IPS-20b (cell line): ENCODE measurements at regions not wholly inside any gene's neighbourhood (a gene's known extent, or its start where the extent isn't known, plus 50 kb on each side); places are given as distances from the start of the nearest gene placed in this dataset.

ENCODE experiments used
- H3K27ac ChIP-seq: one replicate; pipeline ENCODE4 v1.5.1; 2013; ENCODE audit warnings: low read length
- H3K27me3 ChIP-seq: 2 replicates; pipeline ENCODE4 v1.6.1; 2013; ENCODE audit warnings: mild to moderate bottlenecking, low read length, inconsistent platforms; ENCODE audit not compliant: insufficient read depth
- H3K36me3 ChIP-seq: 2 replicates; pipeline ENCODE4 v1.6.1; 2013; ENCODE audit warnings: low read depth, mild to moderate bottlenecking, inconsistent platforms, low read length, moderate library complexity; ENCODE audit not compliant: insufficient read depth
- H3K4me1 ChIP-seq: 2 replicates; pipeline ENCODE4 v1.6.1; 2013; ENCODE audit warnings: mild to moderate bottlenecking, control low read depth, inconsistent platforms, low read length, moderate library complexity; ENCODE audit not compliant: insufficient read depth
- H3K4me3 ChIP-seq: 2 replicates; pipeline ENCODE4 v1.5.1; 2013; ENCODE audit warnings: mild to moderate bottlenecking, low read length, inconsistent platforms
- H3K9ac ChIP-seq: 2 replicates; pipeline ENCODE4 v1.6.1; 2013; ENCODE audit warnings: low read depth, mild to moderate bottlenecking, inconsistent platforms, low read length, moderate library complexity
- H3K9me3 ChIP-seq: 2 replicates; pipeline ENCODE4 v1.6.1; 2013; ENCODE audit warnings: mild to moderate bottlenecking, low read depth, low read length, inconsistent platforms; ENCODE audit not compliant: insufficient read depth

- Histone ChIP-seq H3K27ac (no peak overlapping the region), H3K4me1 (peaks cover 6% of the 10 kb centered on the region), H3K9ac (no peak overlapping the region), H3K4me3 (no peak overlapping the region), H3K9me3 (no peaks in the 10 kb centered on the region), H3K36me3 (no peaks in the 10 kb centered on the region), H3K27me3 (no peaks in the 10 kb centered on the region)
Observed at GRCh38 chr20:12649234-12649633, 359.5 kb upstream of the SPTLC3 start.

- no peaks in the 10 kb centered on the region for H3K9me3 ChIP-seq
- peaks cover 6% of the 10 kb centered on the region for H3K4me1 ChIP-seq
- H3K9ac ChIP-seq: no peak overlapping the region
- no peaks in the 10 kb centered on the region for H3K36me3 ChIP-seq
- no peak overlapping the region for H3K4me3 ChIP-seq
- H3K27ac ChIP-seq: no peak overlapping the region
- H3K27me3 ChIP-seq: no peaks in the 10 kb centered on the region
Observed at GRCh38 chr20:12653642-12654041, 355.1 kb upstream of the SPTLC3 start.

DNA sequence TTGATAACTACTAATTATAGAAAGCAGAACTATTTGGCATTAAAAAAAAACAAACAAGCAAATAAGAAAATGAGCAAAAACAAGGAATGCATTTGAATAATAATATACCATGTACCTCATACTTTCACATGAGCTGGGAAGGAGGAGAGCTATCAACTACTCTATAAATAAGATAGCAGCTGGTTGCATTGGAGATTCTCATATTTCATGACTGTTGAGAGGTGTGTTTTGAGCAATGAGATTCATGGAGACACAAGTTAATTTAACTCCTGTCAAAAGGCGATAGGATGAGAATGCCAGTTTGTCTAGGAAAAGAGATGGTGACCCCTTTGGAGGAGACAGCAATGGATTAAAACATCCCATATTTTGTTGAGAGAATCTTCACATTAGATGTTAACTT, 348.8 kb upstream of the SPTLC3 start:
- Histone ChIP-seq H3K4me3 (no peak overlapping the region), H3K4me1 (peaks cover 4% of the 10 kb centered on the region; the same call in 1 of the 2 replicates), H3K9me3 (no peaks in the 10 kb centered on the region), H3K36me3 (no peaks in the 10 kb centered on the region), H3K27ac (no peak overlapping the region), H3K27me3 (no peaks in the 10 kb centered on the region), H3K9ac (no peak overlapping the region)

- peak overlapping the region; percentile 41; the same call in 1 of the 2 replicates for H3K4me3 ChIP-seq
- H3K9me3 ChIP-seq: no peaks in the 10 kb centered on the region
- H3K27me3 ChIP-seq: no peaks in the 10 kb centered on the region
- peaks cover 4% of the 10 kb centered on the region; the same call in 1 of the 2 replicates for H3K4me1 ChIP-seq
- no peaks in the 10 kb centered on the region for H3K36me3 ChIP-seq
- H3K9ac ChIP-seq: no peak overlapping the region; the same call in 1 of the 2 replicates
- no peak overlapping the region for H3K27ac ChIP-seq
Observed at GRCh38 chr20:12660918-12661317, 347.9 kb upstream of the SPTLC3 start.

GRCh38 chr20:12670301-12670700, 338.5 kb upstream of the SPTLC3 start:
- Histone ChIP-seq H3K4me3 (no peak overlapping the region), H3K27me3 (no peaks in the 10 kb centered on the region), H3K27ac (no peak overlapping the region), H3K9ac (no peak overlapping the region), H3K9me3 (no peaks in the 10 kb centered on the region), H3K36me3 (no peaks in the 10 kb centered on the region), H3K4me1 (peaks cover 3% of the 10 kb centered on the region; the same call in 1 of the 2 replicates)

DNA sequence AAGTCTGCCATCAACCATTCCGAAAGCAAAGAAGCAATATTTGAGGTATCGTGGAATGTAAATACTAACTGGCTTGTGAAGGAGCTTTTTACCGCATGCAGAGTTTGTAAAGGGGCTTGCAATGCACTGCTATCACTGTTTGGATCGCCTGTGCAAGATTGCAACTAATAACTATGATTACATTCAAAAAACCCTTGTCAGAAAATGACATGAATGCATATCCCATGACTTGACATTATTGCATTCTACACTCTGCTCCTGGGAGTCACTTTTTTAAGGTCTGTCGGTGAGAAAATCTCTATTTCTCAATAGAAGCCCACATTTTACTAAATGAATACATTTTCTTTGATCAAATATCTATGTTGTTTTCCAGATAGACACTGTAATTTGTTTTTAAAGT, 335.4 kb upstream of the SPTLC3 start:
- peaks cover 3% of the 10 kb centered on the region; the same call in 1 of the 2 replicates for H3K4me1 ChIP-seq
- no peak overlapping the region for H3K9ac ChIP-seq
- no peaks in the 10 kb centered on the region for H3K9me3 ChIP-seq
- no peak overlapping the region for H3K27ac ChIP-seq
- H3K36me3 ChIP-seq: no peaks in the 10 kb centered on the region
- no peak overlapping the region for H3K4me3 ChIP-seq
- H3K27me3 ChIP-seq: no peaks in the 10 kb centered on the region

- Histone ChIP-seq H3K27ac (no peak overlapping the region), H3K4me3 (no peak overlapping the region), H3K36me3 (no peaks in the 10 kb centered on the region), H3K9ac (no peak overlapping the region), H3K4me1 (peaks cover 3% of the 10 kb centered on the region; the same call in 1 of the 2 replicates), H3K9me3 (no peaks in the 10 kb centered on the region), H3K27me3 (no peaks in the 10 kb centered on the region)
Observed at GRCh38 chr20:12677925-12678324, 330.8 kb upstream of the SPTLC3 start.

GRCh38 chr20:12679447-12679846, 329.3 kb upstream of the SPTLC3 start:
- Histone ChIP-seq H3K9ac (no peak overlapping the region), H3K9me3 (no peaks in the 10 kb centered on the region), H3K27ac (no peak overlapping the region), H3K4me1 (no peaks in the 10 kb centered on the region), H3K4me3 (no peak overlapping the region), H3K36me3 (no peaks in the 10 kb centered on the region), H3K27me3 (no peaks in the 10 kb centered on the region)

DNA sequence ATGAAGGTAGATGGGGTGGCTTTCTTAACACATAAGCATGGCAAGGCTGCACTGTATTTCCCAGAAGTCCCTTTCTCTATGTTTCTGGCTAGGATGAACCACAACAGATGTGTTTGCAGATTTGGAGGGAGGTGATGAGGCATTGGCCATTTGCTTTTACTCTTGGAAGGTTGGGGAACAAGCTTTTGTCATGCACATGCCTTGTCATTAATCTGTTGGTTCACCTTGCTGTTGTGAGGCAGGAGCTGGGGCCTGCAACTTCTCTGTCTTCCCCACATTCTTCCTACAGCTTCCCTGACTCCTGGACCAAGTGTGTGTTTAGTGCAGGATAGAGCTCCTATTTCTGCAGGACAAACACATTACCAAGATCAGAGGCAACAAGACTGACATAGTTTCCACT, 326.2 kb upstream of the SPTLC3 start:
- Histone ChIP-seq H3K36me3 (no peaks in the 10 kb centered on the region), H3K4me1 (no peaks in the 10 kb centered on the region), H3K27me3 (no peaks in the 10 kb centered on the region), H3K9me3 (no peaks in the 10 kb centered on the region), H3K4me3 (no peak overlapping the region), H3K27ac (no peak overlapping the region), H3K9ac (no peak overlapping the region)

GRCh38 chr20:12687476-12687875, 321.3 kb upstream of the SPTLC3 start:
- Histone ChIP-seq H3K27me3 (no peaks in the 10 kb centered on the region), H3K4me3 (no peak overlapping the region), H3K9me3 (no peaks in the 10 kb centered on the region), H3K9ac (no peak overlapping the region), H3K36me3 (no peaks in the 10 kb centered on the region), H3K4me1 (no peaks in the 10 kb centered on the region), H3K27ac (no peak overlapping the region)

DNA sequence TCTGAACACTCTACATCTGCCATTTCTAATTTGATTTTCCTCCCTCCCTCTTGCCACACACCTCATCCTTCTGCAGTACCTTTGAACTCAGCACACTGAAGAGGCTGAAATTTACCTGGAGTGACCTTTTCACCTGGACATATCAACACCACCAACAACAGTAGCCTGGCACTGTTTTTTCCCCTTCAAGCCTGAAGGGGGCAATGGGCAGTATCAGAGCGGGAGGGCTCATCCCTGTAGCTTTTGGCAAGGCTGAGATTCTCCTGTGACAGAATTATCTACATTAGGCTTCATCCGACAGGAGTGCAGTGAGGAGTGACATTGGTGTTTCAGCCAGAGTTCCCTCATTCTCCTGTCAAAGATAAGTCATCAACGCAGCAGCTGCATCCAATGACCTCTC, 312.8 kb upstream of the SPTLC3 start:
- Histone ChIP-seq H3K27me3 (no peaks in the 10 kb centered on the region), H3K4me3 (no peak overlapping the region), H3K27ac (no peak overlapping the region), H3K4me1 (peaks cover 2% of the 10 kb centered on the region; the same call in 1 of the 2 replicates), H3K9ac (no peak overlapping the region), H3K36me3 (no peaks in the 10 kb centered on the region), H3K9me3 (no peaks in the 10 kb centered on the region)

DNA sequence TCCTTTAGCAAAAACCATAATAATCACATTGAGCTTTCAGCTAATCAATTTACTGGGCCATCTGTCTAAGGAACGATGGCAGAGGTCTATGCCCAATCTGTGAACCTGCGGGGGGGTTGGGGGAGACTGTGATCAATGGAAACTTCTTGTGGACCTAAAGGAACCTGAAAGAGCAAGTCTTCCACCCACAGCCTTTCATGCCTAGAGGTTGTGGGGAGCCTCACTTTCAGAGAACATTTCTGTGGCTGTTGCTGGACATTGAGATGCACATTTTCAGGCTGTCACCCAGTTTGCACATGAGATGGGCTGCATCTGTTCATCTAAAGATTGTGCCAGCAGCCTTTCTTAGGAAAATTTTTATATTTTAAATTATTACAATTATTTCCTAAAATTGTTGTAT, 310.0 kb upstream of the SPTLC3 start:
- no peak overlapping the region for H3K27ac ChIP-seq
- peaks cover 2% of the 10 kb centered on the region; the same call in 1 of the 2 replicates for H3K4me1 ChIP-seq
- no peaks in the 10 kb centered on the region for H3K27me3 ChIP-seq
- H3K36me3 ChIP-seq: no peaks in the 10 kb centered on the region
- no peak overlapping the region for H3K9ac ChIP-seq
- no peak overlapping the region for H3K4me3 ChIP-seq
- H3K9me3 ChIP-seq: no peaks in the 10 kb centered on the region
